ENCODE measurements at regions not wholly inside any gene's neighbourhood (a gene's known extent, or its start where the extent isn't known, plus 50 kb on each side); places are given as distances from the start of the nearest gene placed in this dataset.

GRCh38 chr7:19463581-19463980 is 245.3 kb downstream of the POLR1F start:
- Mint-ChIP-seq H3K4me3 (no peak overlapping the region), H3K27ac (no peak overlapping the region), H3K9me3 (no peaks in the 10 kb centered on the region), H3K36me3 (ENCODE audit: low read depth) (no peaks in the 10 kb centered on the region), H3K4me1 (no peaks in the 10 kb centered on the region), H3K27me3 (ENCODE audit: low read depth) (peaks cover 3% of the 10 kb centered on the region)
- TF ChIP-seq CTCF (IDR thresholded peaks at IDR 0.05; ENCODE audit: unreplicated experiment in 3 of 3): no peak

GRCh38 chr7:19455623-19456022 is 253.2 kb downstream of the POLR1F start:
- H3K27me3 Mint-ChIP-seq (ENCODE audit: low read depth): no peaks in the 10 kb centered on the region
- no peak overlapping the region for H3K27ac Mint-ChIP-seq
- H3K4me1 Mint-ChIP-seq: no peaks in the 10 kb centered on the region
- no peak overlapping the region for H3K4me3 Mint-ChIP-seq
- no peak for TF ChIP-seq CTCF (IDR thresholded peaks at IDR 0.05; ENCODE audit: unreplicated experiment in 3 of 3)
- no peaks in the 10 kb centered on the region for H3K36me3 Mint-ChIP-seq (ENCODE audit: low read depth)
- H3K9me3 Mint-ChIP-seq: peaks cover 12% of the 10 kb centered on the region

GRCh38 chr7:19448091-19448490 is 260.7 kb downstream of the POLR1F start:
- no peaks in the 10 kb centered on the region for H3K4me1 Mint-ChIP-seq
- H3K4me3 Mint-ChIP-seq: no peak overlapping the region
- no peaks in the 10 kb centered on the region for H3K27me3 Mint-ChIP-seq (ENCODE audit: low read depth)
- peaks cover 6% of the 10 kb centered on the region for H3K9me3 Mint-ChIP-seq
- H3K36me3 Mint-ChIP-seq (ENCODE audit: low read depth): no peaks in the 10 kb centered on the region
- no peak overlapping the region for H3K27ac Mint-ChIP-seq
- TF ChIP-seq CTCF (IDR thresholded peaks at IDR 0.05; ENCODE audit: unreplicated experiment in 3 of 3): no peak

DNA sequence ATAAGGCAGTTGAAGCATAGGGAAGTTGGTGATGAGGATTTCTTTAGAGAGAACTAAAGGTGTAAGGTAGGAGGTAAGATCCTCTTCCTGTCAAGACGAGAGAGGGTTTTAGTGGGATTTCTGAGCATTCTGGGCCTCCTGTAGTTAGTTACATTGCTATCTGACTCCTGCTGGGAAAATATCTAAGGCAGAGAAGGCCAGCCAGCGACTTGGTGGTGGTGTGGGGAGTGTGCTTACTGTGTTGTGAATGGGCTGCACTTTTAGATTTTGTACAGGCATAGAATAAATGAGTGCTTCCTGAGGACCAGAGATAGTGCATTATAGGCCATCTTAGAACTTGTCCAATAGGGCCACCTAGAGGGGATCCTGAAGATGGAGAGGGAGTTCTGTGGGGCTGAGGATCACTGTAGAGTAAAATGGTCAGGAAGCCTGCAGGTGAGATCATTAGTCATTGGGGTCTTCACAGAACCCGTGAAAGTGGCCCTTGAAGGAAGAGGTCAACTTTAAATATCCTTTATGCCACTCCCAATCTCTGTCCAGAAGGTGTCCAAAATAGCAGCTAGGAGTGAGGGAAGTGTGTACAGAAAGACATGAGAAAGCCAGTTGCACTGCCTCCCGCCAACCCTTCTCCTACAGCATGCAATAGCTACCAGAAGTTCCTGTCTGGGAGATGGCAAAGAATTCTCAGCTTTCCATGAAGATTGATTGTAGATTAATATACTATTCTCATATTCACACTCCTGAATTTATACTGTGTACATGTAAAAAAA is 266.6 kb downstream of the POLR1F start:
- no peaks in the 10 kb centered on the region for H3K9me3 Mint-ChIP-seq
- H3K4me3 Mint-ChIP-seq: no peak overlapping the region
- H3K4me1 Mint-ChIP-seq: no peaks in the 10 kb centered on the region
- peak in 2 of 3 experiments; percentile 37 to 42 for TF ChIP-seq CTCF (IDR thresholded peaks at IDR 0.05; ENCODE audit: unreplicated experiment in 3 of 3)
- H3K27me3 Mint-ChIP-seq (ENCODE audit: low read depth): peaks cover 7% of the 10 kb centered on the region
- H3K36me3 Mint-ChIP-seq (ENCODE audit: low read depth): no peaks in the 10 kb centered on the region
- no peak overlapping the region for H3K27ac Mint-ChIP-seq

GRCh38 chr7:19439517-19439916 is 269.3 kb downstream of the POLR1F start:
- Mint-ChIP-seq H3K4me3 (no peak overlapping the region), H3K36me3 (ENCODE audit: low read depth) (no peaks in the 10 kb centered on the region)

More at GRCh38 chr7:19439517-19439916, 269.3 kb downstream of the POLR1F start:
- TF ChIP-seq CTCF (IDR thresholded peaks at IDR 0.05; ENCODE audit: unreplicated experiment in 3 of 3): no peak
- Mint-ChIP-seq H3K4me1 (no peaks in the 10 kb centered on the region), H3K9me3 (no peaks in the 10 kb centered on the region), H3K27me3 (ENCODE audit: low read depth) (peaks cover 7% of the 10 kb centered on the region), H3K27ac (no peak overlapping the region)
